22Rv1 (cell line): ENCODE measurements at regions not wholly inside any gene's neighbourhood (a gene's known extent, or its start where the extent isn't known, plus 50 kb on each side); places are given as distances from the start of the nearest gene placed in this dataset.

Source experiments
- ZFX ChIP-seq: fragments of 450-650 bp; IDR thresholded peaks from 2 replicates; pipeline ENCODE4 v1.6.1; 2017; ENCODE audit warnings: antibody characterized with exemption, borderline replicate concordance
- TF ChIP-seq, protein P1 (sequence below): fragments of 450-650 bp; IDR thresholded peaks from 2 replicates; pipeline ENCODE4 v1.5.1; 2017; ENCODE audit warnings: mild to moderate bottlenecking

- TF ChIP-seq, protein P1, sequence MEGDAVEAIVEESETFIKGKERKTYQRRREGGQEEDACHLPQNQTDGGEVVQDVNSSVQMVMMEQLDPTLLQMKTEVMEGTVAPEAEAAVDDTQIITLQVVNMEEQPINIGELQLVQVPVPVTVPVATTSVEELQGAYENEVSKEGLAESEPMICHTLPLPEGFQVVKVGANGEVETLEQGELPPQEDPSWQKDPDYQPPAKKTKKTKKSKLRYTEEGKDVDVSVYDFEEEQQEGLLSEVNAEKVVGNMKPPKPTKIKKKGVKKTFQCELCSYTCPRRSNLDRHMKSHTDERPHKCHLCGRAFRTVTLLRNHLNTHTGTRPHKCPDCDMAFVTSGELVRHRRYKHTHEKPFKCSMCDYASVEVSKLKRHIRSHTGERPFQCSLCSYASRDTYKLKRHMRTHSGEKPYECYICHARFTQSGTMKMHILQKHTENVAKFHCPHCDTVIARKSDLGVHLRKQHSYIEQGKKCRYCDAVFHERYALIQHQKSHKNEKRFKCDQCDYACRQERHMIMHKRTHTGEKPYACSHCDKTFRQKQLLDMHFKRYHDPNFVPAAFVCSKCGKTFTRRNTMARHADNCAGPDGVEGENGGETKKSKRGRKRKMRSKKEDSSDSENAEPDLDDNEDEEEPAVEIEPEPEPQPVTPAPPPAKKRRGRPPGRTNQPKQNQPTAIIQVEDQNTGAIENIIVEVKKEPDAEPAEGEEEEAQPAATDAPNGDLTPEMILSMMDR = no peak
- TF ChIP-seq ZFX = no peak
Measured at GRCh38 chr1:90412563-90412962, 304.5 kb downstream of the BARHL2 start.
